ENCODE measurements at regions not wholly inside any gene's neighbourhood (a gene's known extent, or its start where the extent isn't known, plus 50 kb on each side); places are given as distances from the start of the nearest gene placed in this dataset.
A peak's percentile ranks its signal among the peaks of the same experiment; 100 is the strongest.

GRCh38 chr10:3486346-3487065, 298.5 kb downstream of the KLF6 start:
- intact Hi-C loops (cut with DNase I), result no loop called here
- no peaks in the 10 kb centered on the region for H3K36me3 ChIP-seq
- DNase-seq (ENCODE audit: extremely low spot score in 2 of 2), result no peak
- peak overlapping the region; percentile 4 for H3K27ac ChIP-seq
- peaks cover 28% of the 10 kb centered on the region for H3K4me1 ChIP-seq
- TF ChIP-seq POLR2A (IDR thresholded peaks at IDR 0.05), result no peak
- TF ChIP-seq POLR2AphosphoS5 (IDR thresholded peaks at IDR 0.05; ENCODE audit: insufficient read depth in 1 of 2, low read depth in 1 of 2), result peak in 1 of 2 donors; percentile 37
- TF ChIP-seq, protein P1, sequence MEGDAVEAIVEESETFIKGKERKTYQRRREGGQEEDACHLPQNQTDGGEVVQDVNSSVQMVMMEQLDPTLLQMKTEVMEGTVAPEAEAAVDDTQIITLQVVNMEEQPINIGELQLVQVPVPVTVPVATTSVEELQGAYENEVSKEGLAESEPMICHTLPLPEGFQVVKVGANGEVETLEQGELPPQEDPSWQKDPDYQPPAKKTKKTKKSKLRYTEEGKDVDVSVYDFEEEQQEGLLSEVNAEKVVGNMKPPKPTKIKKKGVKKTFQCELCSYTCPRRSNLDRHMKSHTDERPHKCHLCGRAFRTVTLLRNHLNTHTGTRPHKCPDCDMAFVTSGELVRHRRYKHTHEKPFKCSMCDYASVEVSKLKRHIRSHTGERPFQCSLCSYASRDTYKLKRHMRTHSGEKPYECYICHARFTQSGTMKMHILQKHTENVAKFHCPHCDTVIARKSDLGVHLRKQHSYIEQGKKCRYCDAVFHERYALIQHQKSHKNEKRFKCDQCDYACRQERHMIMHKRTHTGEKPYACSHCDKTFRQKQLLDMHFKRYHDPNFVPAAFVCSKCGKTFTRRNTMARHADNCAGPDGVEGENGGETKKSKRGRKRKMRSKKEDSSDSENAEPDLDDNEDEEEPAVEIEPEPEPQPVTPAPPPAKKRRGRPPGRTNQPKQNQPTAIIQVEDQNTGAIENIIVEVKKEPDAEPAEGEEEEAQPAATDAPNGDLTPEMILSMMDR (IDR thresholded peaks at IDR 0.05), result no peak
- H3K4me3 ChIP-seq, result no peak overlapping the region
- no peaks in the 10 kb centered on the region for H3K27me3 ChIP-seq
- no peaks in the 10 kb centered on the region for H3K9me3 ChIP-seq

GRCh38 chr10:3485057-3485686, 299.8 kb downstream of the KLF6 start:
- TF ChIP-seq, protein P1 (IDR thresholded peaks at IDR 0.05), result no peak
- TF ChIP-seq POLR2A (IDR thresholded peaks at IDR 0.05) (no peak), POLR2AphosphoS5 (IDR thresholded peaks at IDR 0.05; ENCODE audit: insufficient read depth in 1 of 2, low read depth in 1 of 2) (no peak)
- Histone ChIP-seq H3K4me1 (peaks cover 28% of the 10 kb centered on the region), H3K27me3 (no peaks in the 10 kb centered on the region), H3K27ac (peak overlapping the region; percentile 66), H3K9me3 (no peaks in the 10 kb centered on the region), H3K4me3 (no peak overlapping the region), H3K36me3 (no peaks in the 10 kb centered on the region)
- no peak for DNase-seq (ENCODE audit: extremely low spot score in 2 of 2)
- intact Hi-C loops (cut with DNase I), result no loop called here

DNA sequence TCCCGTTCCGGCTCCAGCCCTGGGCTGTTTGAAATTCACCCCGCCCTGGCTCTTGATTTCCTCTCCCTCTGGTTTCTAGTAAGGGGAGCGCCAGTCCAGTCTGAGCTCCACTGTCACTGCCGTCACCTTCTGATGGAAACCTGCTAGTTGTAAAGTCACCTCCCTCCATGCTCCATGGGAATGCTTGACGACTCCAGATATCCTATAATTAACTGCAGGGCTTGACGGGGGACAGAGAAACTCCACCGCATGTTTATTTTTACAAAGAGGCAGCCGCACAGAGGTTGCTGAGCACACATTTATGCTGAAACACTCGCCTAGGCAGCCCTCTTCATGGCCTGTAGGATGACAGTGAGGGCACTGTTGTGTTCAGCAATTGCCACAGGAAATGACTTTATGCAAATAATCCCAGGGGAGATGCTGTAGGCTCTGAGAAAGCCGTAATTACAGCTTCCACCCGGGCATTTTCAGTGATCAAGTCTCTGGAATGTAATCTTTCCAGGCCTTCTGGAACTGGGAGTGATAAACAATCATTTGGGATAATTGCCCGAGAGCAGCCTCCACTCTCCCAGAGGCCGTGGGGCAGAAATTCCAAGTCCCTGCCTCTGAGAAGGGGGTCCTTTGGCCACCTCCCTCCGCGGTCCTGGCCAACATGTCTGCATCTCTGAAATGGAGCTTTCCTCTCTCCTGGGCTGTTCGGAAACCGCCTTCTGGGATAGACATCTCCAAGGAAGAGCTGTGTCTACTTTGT, 300.5 kb downstream of the KLF6 start:
- no peak for DNase-seq (ENCODE audit: extremely low spot score in 2 of 2)
- Histone ChIP-seq H3K4me3 (no peak overlapping the region), H3K27me3 (no peaks in the 10 kb centered on the region), H3K27ac (peak overlapping the region; percentile 66), H3K36me3 (no peaks in the 10 kb centered on the region), H3K4me1 (peaks cover 28% of the 10 kb centered on the region), H3K9me3 (no peaks in the 10 kb centered on the region)
- TF ChIP-seq, protein P1 (IDR thresholded peaks at IDR 0.05), result no peak
- TF ChIP-seq POLR2AphosphoS5 (IDR thresholded peaks at IDR 0.05; ENCODE audit: insufficient read depth in 1 of 2, low read depth in 1 of 2) (no peak), POLR2A (IDR thresholded peaks at IDR 0.05) (no peak)
- intact Hi-C loops (cut with DNase I), result no loop called here

GRCh38 chr10:3482200-3482993, 302.6 kb downstream of the KLF6 start:
- H3K27ac ChIP-seq, result peak overlapping the region; percentile 68
- H3K36me3 ChIP-seq, result no peaks in the 10 kb centered on the region
- no peaks in the 10 kb centered on the region for H3K27me3 ChIP-seq
- no peaks in the 10 kb centered on the region for H3K9me3 ChIP-seq
- peak in 1 of 2 donors; percentile 97 for DNase-seq (ENCODE audit: extremely low spot score in 2 of 2)
- peak overlapping the region in 1 of 2 donors; percentile 3 for H3K4me3 ChIP-seq
- TF ChIP-seq POLR2AphosphoS5 (IDR thresholded peaks at IDR 0.05; ENCODE audit: insufficient read depth in 1 of 2, low read depth in 1 of 2) (peak; percentile 81 to 100), POLR2A (IDR thresholded peaks at IDR 0.05) (peak in 1 of 2 donors; percentile 9)
- TF ChIP-seq, protein P1 (IDR thresholded peaks at IDR 0.05), result no peak
- H3K4me1 ChIP-seq, result peaks cover 28% of the 10 kb centered on the region
- intact Hi-C loops (cut with DNase I), result no loop called here

Data from vagina (tissue), 2 donors.